Gastrocnemius medialis (tissue), 4 donors: ENCODE measurements at regions not wholly inside any gene's neighbourhood (a gene's known extent, or its start where the extent isn't known, plus 50 kb on each side); places are given as distances from the start of the nearest gene placed in this dataset.

Experiments used
- ATAC-seq, 2 donors: fragments of 150-250 bp; one replicate each; pipeline ENCODE4 v1.9.1; 2016
- DNase-seq, 2 donors: peaks; one replicate each; pipeline ENCODE4 v3.0.0-alpha.2; 2019
- H3K27ac ChIP-seq, 4 donors: fragments of 200-600 bp; sonication (generic); 1 replicate in 1 of 4; 2 replicates in 3 of 4; pipeline ENCODE4 v1.5.1; 2016 to 2018; ENCODE audit warnings: mild to moderate bottlenecking in 2 of 4, moderate library complexity in 1 of 4
- H3K27me3 ChIP-seq, 3 donors: fragments of 200-600 bp; sonication (generic) in 2 of 3; 1 replicate in 1 of 3; 2 replicates in 2 of 3; pipeline versions ENCODE4 v1.5.1 to v1.6.0; 2016 to 2019; ENCODE audit warnings: mild to moderate bottlenecking in 1 of 3, moderate library complexity in 1 of 3
- H3K36me3 ChIP-seq, 2 donors: fragments of 200-600 bp; sonication (generic) in 1 of 2; one replicate each; pipeline ENCODE4 v1.5.1; 2017 to 2018
- H3K4me1 ChIP-seq, 2 donors: fragments of 200-600 bp; sonication (generic) in 1 of 2; one replicate each; pipeline ENCODE4 v1.5.1; 2016 to 2017; ENCODE audit warnings: mild to moderate bottlenecking in 2 of 2
- H3K4me3 ChIP-seq, 4 donors: fragments of 200-600 bp; sonication (generic) in 3 of 4; 1 replicate in 1 of 4; 2 replicates in 3 of 4; pipeline ENCODE4 v1.5.1; 2016 to 2019; ENCODE audit warnings: mild to moderate bottlenecking in 2 of 4
- H3K9me3 ChIP-seq, 3 donors: fragments of 200-600 bp; sonication (generic) in 2 of 3; 1 replicate in 1 of 3; 2 replicates in 2 of 3; pipeline ENCODE4 v1.5.1; 2016 to 2019
- POLR2A ChIP-seq, 2 donors: fragments of 450-650 bp; IDR thresholded peaks; one replicate each; pipeline ENCODE4 v1.6.1; 2017; ENCODE audit warnings: antibody characterized with exemption in 2 of 2, mild to moderate bottlenecking in 2 of 2, moderate library complexity in 2 of 2
- in situ Hi-C, 4 donors: fragments of 200-750 bp; cut with MboI; loops; one replicate each; pipeline versions ENCODE4 v1.15.0 to v1.8.0; 2017; ENCODE audit warnings: low sequenced_read_pairs in 4 of 4
- intact Hi-C: fragments of 100-400 bp; cut with DNase I; formaldehyde crosslinking; loops from one replicate; pipeline ENCODE4 v1.15.1; 2023; ENCODE audit warnings: low total_unique reads
- TF ChIP-seq, protein P1 (sequence below), 5 experiments: fragments of 450-650 bp in 3 of 5; fragments of 200-600 bp in 2 of 5; sonication (generic) in 2 of 5; IDR thresholded peaks in 4 of 5; conservative IDR thresholded peaks in 1 of 5; 1 replicate in 4 of 5; 2 replicates in 1 of 5; pipeline ENCODE4 v1.5.1; 2016 to 2019; ENCODE audit warnings: antibody characterized with exemption in 5 of 5, mild to moderate bottlenecking in 3 of 5, moderate library complexity in 3 of 5

- DNase-seq: no peak
- Histone ChIP-seq H3K27ac (no peak overlapping the region), H3K36me3 (no peaks in the 10 kb centered on the region), H3K9me3 (peaks cover 0 to 10% (median 0%) of the 10 kb centered on the region in 3 donors), H3K27me3 (no peaks in the 10 kb centered on the region), H3K4me3 (no peak overlapping the region), H3K4me1 (no peaks in the 10 kb centered on the region)
- no peak for ATAC-seq
- TF ChIP-seq, protein P1, sequence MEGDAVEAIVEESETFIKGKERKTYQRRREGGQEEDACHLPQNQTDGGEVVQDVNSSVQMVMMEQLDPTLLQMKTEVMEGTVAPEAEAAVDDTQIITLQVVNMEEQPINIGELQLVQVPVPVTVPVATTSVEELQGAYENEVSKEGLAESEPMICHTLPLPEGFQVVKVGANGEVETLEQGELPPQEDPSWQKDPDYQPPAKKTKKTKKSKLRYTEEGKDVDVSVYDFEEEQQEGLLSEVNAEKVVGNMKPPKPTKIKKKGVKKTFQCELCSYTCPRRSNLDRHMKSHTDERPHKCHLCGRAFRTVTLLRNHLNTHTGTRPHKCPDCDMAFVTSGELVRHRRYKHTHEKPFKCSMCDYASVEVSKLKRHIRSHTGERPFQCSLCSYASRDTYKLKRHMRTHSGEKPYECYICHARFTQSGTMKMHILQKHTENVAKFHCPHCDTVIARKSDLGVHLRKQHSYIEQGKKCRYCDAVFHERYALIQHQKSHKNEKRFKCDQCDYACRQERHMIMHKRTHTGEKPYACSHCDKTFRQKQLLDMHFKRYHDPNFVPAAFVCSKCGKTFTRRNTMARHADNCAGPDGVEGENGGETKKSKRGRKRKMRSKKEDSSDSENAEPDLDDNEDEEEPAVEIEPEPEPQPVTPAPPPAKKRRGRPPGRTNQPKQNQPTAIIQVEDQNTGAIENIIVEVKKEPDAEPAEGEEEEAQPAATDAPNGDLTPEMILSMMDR (IDR thresholded peaks at IDR 0.05 in 4 of 5, conservative IDR thresholded peaks at IDR 0.05 in 1 of 5): no peak
- intact Hi-C loops: no loop called here
- in situ Hi-C loops: no loop called here
Observed at GRCh38 chr2:150581717-150582472, 94.4 kb upstream of the RND3 start.

GRCh38 chr2:150578481-150578880, 91.0 kb upstream of the RND3 start:
- in situ Hi-C loops: no loop called here

DNA sequence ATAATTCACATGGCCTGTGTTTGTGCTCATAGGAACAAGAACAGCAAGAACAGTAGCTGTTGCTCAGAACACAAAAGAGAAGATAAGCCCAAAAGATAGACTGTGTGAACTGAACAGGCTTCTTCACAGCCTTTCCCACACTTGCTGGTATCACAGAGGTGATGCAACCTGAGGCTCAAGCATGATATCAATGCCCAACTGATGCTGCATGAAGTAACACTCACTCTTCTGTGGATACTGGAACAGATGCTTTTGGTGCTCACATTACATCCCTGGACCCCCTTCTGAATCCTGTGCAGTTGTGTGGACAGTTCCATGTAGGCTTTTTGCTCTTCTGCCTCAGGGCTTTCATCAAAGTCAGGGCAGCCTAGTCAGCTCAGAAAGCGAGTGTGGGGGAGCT, 88.4 kb upstream of the RND3 start:
- Histone ChIP-seq H3K36me3 (no peaks in the 10 kb centered on the region), H3K9me3 (peaks cover 0 to 10% (median 0%) of the 10 kb centered on the region in 3 donors), H3K4me1 (no peaks in the 10 kb centered on the region), H3K4me3 (no peak overlapping the region), H3K27ac (no peak overlapping the region), H3K27me3 (no peaks in the 10 kb centered on the region)
- TF ChIP-seq, protein P1 (IDR thresholded peaks at IDR 0.05 in 4 of 5, conservative IDR thresholded peaks at IDR 0.05 in 1 of 5): no peak
- no peak for TF ChIP-seq POLR2A (IDR thresholded peaks at IDR 0.05)
- DNase-seq (no peak), ATAC-seq (no peak)
- in situ Hi-C loops: no loop called here
- intact Hi-C loops: no loop called here

More at GRCh38 chr2:150578481-150578880, 91.0 kb upstream of the RND3 start:
- DNase-seq (no peak), ATAC-seq (no peak)
- intact Hi-C loops: no loop called here
- H3K4me3 ChIP-seq: no peak overlapping the region
- TF ChIP-seq, protein P1 (IDR thresholded peaks at IDR 0.05 in 4 of 5, conservative IDR thresholded peaks at IDR 0.05 in 1 of 5): no peak
- TF ChIP-seq POLR2A (IDR thresholded peaks at IDR 0.05): no peak
- H3K9me3 ChIP-seq: peaks cover 0 to 10% (median 0%) of the 10 kb centered on the region in 3 donors
- no peaks in the 10 kb centered on the region for H3K27me3 ChIP-seq
- no peak overlapping the region for H3K27ac ChIP-seq
- no peaks in the 10 kb centered on the region for H3K4me1 ChIP-seq
- H3K36me3 ChIP-seq: no peaks in the 10 kb centered on the region

DNA sequence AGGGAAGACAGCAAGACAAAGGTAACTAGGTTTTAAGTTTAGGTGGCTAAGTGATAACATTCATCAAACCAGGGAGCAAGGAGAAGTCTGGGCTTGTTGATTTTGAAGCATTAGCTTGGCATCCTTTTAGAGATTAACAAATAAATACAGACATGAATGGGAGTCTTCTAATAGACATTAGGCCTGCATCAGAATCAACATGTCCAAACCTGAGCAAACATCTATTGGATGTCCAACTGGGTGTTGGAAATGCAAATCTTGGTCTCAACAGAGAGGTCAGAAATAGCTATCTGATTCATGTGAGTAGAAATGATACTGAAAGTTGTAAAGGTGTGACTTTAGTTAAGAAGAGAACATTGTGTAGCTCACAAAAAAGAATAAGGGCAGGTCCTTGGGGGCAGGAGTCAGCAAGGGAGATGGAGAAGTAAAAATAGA, 85.5 kb upstream of the RND3 start:
- Histone ChIP-seq H3K9me3 (peaks cover 0 to under 1% (median 0%) of the 10 kb centered on the region in 3 donors), H3K36me3 (no peaks in the 10 kb centered on the region), H3K4me1 (no peaks in the 10 kb centered on the region), H3K27ac (no peak overlapping the region), H3K27me3 (no peaks in the 10 kb centered on the region), H3K4me3 (no peak overlapping the region)
- intact Hi-C loops (no loop called here), in situ Hi-C loops (no loop called here)
- DNase-seq: no peak
- ATAC-seq: no peak
- TF ChIP-seq, protein P1 (IDR thresholded peaks at IDR 0.05 in 4 of 5, conservative IDR thresholded peaks at IDR 0.05 in 1 of 5): no peak
- TF ChIP-seq POLR2A (IDR thresholded peaks at IDR 0.05): no peak
